ENCODE measurements at regions not wholly inside any gene's neighbourhood (a gene's known extent, or its start where the extent isn't known, plus 50 kb on each side); places are given as distances from the start of the nearest gene placed in this dataset.

GRCh38 chr3:46146548-46146947 lies 61.6 kb downstream of the CCR1 start:
- in situ Hi-C loops (cut with HindIII; ENCODE audit: low pct_unique_long_range_greater_than_20kb, low sequenced_read_pairs): no loop called here
- no peak for DNase-seq (ENCODE audit: low read depth)

GRCh38 chr3:46146021-46146420 lies 62.1 kb downstream of the CCR1 start:
- DNase-seq (ENCODE audit: low read depth): no peak
- in situ Hi-C loops (cut with HindIII; ENCODE audit: low pct_unique_long_range_greater_than_20kb, low sequenced_read_pairs): no loop called here

- no peak for DNase-seq (ENCODE audit: low read depth)
- in situ Hi-C loops (cut with HindIII; ENCODE audit: low pct_unique_long_range_greater_than_20kb, low sequenced_read_pairs): no loop called here
These were observed 63.0 kb downstream of the CCR1 start for GRCh38 chr3:46145147-46145546.

- DNase-seq (ENCODE audit: low read depth): no peak
- in situ Hi-C loops (cut with HindIII; ENCODE audit: low pct_unique_long_range_greater_than_20kb, low sequenced_read_pairs): no loop called here
These were observed 64.1 kb downstream of the CCR1 start for GRCh38 chr3:46143951-46144473.

- in situ Hi-C loops (cut with HindIII; ENCODE audit: low pct_unique_long_range_greater_than_20kb, low sequenced_read_pairs): no loop called here
- no peak for DNase-seq (ENCODE audit: low read depth)
These were observed 66.3 kb downstream of the CCR1 start for GRCh38 chr3:46141813-46142212.

- in situ Hi-C loops (cut with HindIII; ENCODE audit: low pct_unique_long_range_greater_than_20kb, low sequenced_read_pairs): no loop called here
These were observed 69.5 kb downstream of the CCR1 start for GRCh38 chr3:46138581-46138980.

GRCh38 chr3:46135475-46135874 lies 72.6 kb downstream of the CCR1 start:
- in situ Hi-C loops (cut with HindIII; ENCODE audit: low pct_unique_long_range_greater_than_20kb, low sequenced_read_pairs): no loop called here
- no peak for DNase-seq (ENCODE audit: low read depth)

More at GRCh38 chr3:46138581-46138980, 69.5 kb downstream of the CCR1 start:
- DNase-seq (ENCODE audit: low read depth): no peak

- in situ Hi-C loops (cut with HindIII; ENCODE audit: low pct_unique_long_range_greater_than_20kb, low sequenced_read_pairs): no loop called here
- DNase-seq (ENCODE audit: low read depth): no peak
These were observed 74.8 kb downstream of the CCR1 start for GRCh38 chr3:46133285-46133684.

- no peak for DNase-seq (ENCODE audit: low read depth)
- in situ Hi-C loops (cut with HindIII; ENCODE audit: low pct_unique_long_range_greater_than_20kb, low sequenced_read_pairs): no loop called here
These were observed 75.5 kb downstream of the CCR1 start for GRCh38 chr3:46132565-46132964.

- in situ Hi-C loops (cut with HindIII; ENCODE audit: low pct_unique_long_range_greater_than_20kb, low sequenced_read_pairs): no loop called here
- no peak for DNase-seq (ENCODE audit: low read depth)
These were observed 76.1 kb downstream of the CCR1 start for GRCh38 chr3:46131884-46132450.

- in situ Hi-C loops (cut with HindIII; ENCODE audit: low pct_unique_long_range_greater_than_20kb, low sequenced_read_pairs): no loop called here
These were observed 77.3 kb downstream of the CCR1 start for GRCh38 chr3:46130631-46131310.

GRCh38 chr3:46129588-46130272 lies 78.4 kb downstream of the CCR1 start:
- DNase-seq (ENCODE audit: low read depth): no peak
- in situ Hi-C loops (cut with HindIII; ENCODE audit: low pct_unique_long_range_greater_than_20kb, low sequenced_read_pairs): no loop called here

More at GRCh38 chr3:46130631-46131310, 77.3 kb downstream of the CCR1 start:
- no peak for DNase-seq (ENCODE audit: low read depth)

GRCh38 chr3:46127503-46127902 lies 80.6 kb downstream of the CCR1 start:
- DNase-seq (ENCODE audit: low read depth): peak; percentile 36
- in situ Hi-C loops (cut with HindIII; ENCODE audit: low pct_unique_long_range_greater_than_20kb, low sequenced_read_pairs): no loop called here

- in situ Hi-C loops (cut with HindIII; ENCODE audit: low pct_unique_long_range_greater_than_20kb, low sequenced_read_pairs): no loop called here
- no peak for DNase-seq (ENCODE audit: low read depth)
These were observed 83.6 kb downstream of the CCR1 start for GRCh38 chr3:46124216-46125177.

GRCh38 chr3:46123646-46124045 lies 84.5 kb downstream of the CCR1 start:
- in situ Hi-C loops (cut with HindIII; ENCODE audit: low pct_unique_long_range_greater_than_20kb, low sequenced_read_pairs): no loop called here
- no peak for DNase-seq (ENCODE audit: low read depth)

- DNase-seq (ENCODE audit: low read depth): no peak
- in situ Hi-C loops (cut with HindIII; ENCODE audit: low pct_unique_long_range_greater_than_20kb, low sequenced_read_pairs): no loop called here
These were observed 86.0 kb downstream of the CCR1 start for GRCh38 chr3:46122091-46122490.

GRCh38 chr3:46120983-46121382 lies 87.1 kb downstream of the CCR1 start:
- in situ Hi-C loops (cut with HindIII; ENCODE audit: low pct_unique_long_range_greater_than_20kb, low sequenced_read_pairs): no loop called here
- no peak for DNase-seq (ENCODE audit: low read depth)

- in situ Hi-C loops (cut with HindIII; ENCODE audit: low pct_unique_long_range_greater_than_20kb, low sequenced_read_pairs): no loop called here
- no peak for DNase-seq (ENCODE audit: low read depth)
These were observed 88.2 kb downstream of the CCR1 start for GRCh38 chr3:46119709-46120498.
